ENCODE measurements at regions not wholly inside any gene's neighbourhood (a gene's known extent, or its start where the extent isn't known, plus 50 kb on each side); places are given as distances from the start of the nearest gene placed in this dataset.

- DNase-seq (ENCODE audit: low read depth in 2 of 2): no peak
Measured at GRCh38 chr10:105647354-105647753, 1006.3 kb downstream of the SORCS3 start.

GRCh38 chr10:105644978-105645377 lies 1003.9 kb downstream of the SORCS3 start:
- no peak for DNase-seq (ENCODE audit: low read depth in 2 of 2)

- no peak for DNase-seq (ENCODE audit: low read depth in 2 of 2)
Measured at GRCh38 chr10:105644559-105644958, 1003.5 kb downstream of the SORCS3 start.

GRCh38 chr10:105644091-105644490 lies 1003.0 kb downstream of the SORCS3 start:
- no peak for DNase-seq (ENCODE audit: low read depth in 2 of 2)

- DNase-seq (ENCODE audit: low read depth in 2 of 2): no peak
Measured at GRCh38 chr10:105643660-105644059, 1002.6 kb downstream of the SORCS3 start.

GRCh38 chr10:105634281-105634680 lies 993.2 kb downstream of the SORCS3 start:
- DNase-seq (ENCODE audit: low read depth in 2 of 2): no peak

- DNase-seq (ENCODE audit: low read depth in 2 of 2): no peak
Measured at GRCh38 chr10:105615715-105616365, 974.8 kb downstream of the SORCS3 start.

GRCh38 chr10:105611244-105611798 lies 970.2 kb downstream of the SORCS3 start:
- DNase-seq (ENCODE audit: low read depth in 2 of 2): no peak

GRCh38 chr10:105609451-105609850 lies 968.4 kb downstream of the SORCS3 start:
- no peak for DNase-seq (ENCODE audit: low read depth in 2 of 2)

GRCh38 chr10:105605918-105606317 lies 964.8 kb downstream of the SORCS3 start:
- no peak for DNase-seq (ENCODE audit: low read depth in 2 of 2)

- no peak for DNase-seq (ENCODE audit: low read depth in 2 of 2)
Measured at GRCh38 chr10:105605104-105605503, 964.0 kb downstream of the SORCS3 start.

- DNase-seq (ENCODE audit: low read depth in 2 of 2): no peak
Measured at GRCh38 chr10:105598207-105598606, 957.1 kb downstream of the SORCS3 start.

GRCh38 chr10:105597312-105597711 lies 956.2 kb downstream of the SORCS3 start:
- no peak for DNase-seq (ENCODE audit: low read depth in 2 of 2)

- DNase-seq (ENCODE audit: low read depth in 2 of 2): no peak
Measured at GRCh38 chr10:105596749-105597148, 955.7 kb downstream of the SORCS3 start.

GRCh38 chr10:105594296-105594695 lies 953.2 kb downstream of the SORCS3 start:
- DNase-seq (ENCODE audit: low read depth in 2 of 2): no peak

GRCh38 chr10:105592468-105592867 lies 951.4 kb downstream of the SORCS3 start:
- no peak for DNase-seq (ENCODE audit: low read depth in 2 of 2)

GRCh38 chr10:105586451-105587098 lies 945.5 kb downstream of the SORCS3 start:
- no peak for DNase-seq (ENCODE audit: low read depth in 2 of 2)

- no peak for DNase-seq (ENCODE audit: low read depth in 2 of 2)
Measured at GRCh38 chr10:105585753-105586152, 944.7 kb downstream of the SORCS3 start.

GRCh38 chr10:105585171-105585570 lies 944.1 kb downstream of the SORCS3 start:
- DNase-seq (ENCODE audit: low read depth in 2 of 2): no peak

- DNase-seq (ENCODE audit: low read depth in 2 of 2): no peak
Measured at GRCh38 chr10:105579112-105579511, 938.0 kb downstream of the SORCS3 start.

- no peak for DNase-seq (ENCODE audit: low read depth in 2 of 2)
Measured at GRCh38 chr10:105577865-105578607, 936.9 kb downstream of the SORCS3 start.

GRCh38 chr10:105559333-105560097 lies 918.4 kb downstream of the SORCS3 start:
- no peak for DNase-seq (ENCODE audit: low read depth in 2 of 2)

All from stimulated activated CD8-positive, alpha-beta memory T cell treated with anti-CD3 and anti-CD28 coated beads, Interleukin-2, amount 100 ng/mL, for 48 hours (primary cell).